ENCODE measurements at regions not wholly inside any gene's neighbourhood (a gene's known extent, or its start where the extent isn't known, plus 50 kb on each side); places are given as distances from the start of the nearest gene placed in this dataset.

GRCh38 chr6:169937389-169938261 is 186.2 kb downstream of the ERMARD start:
- TF ChIP-seq CTCF (IDR thresholded peaks at IDR 0.05): no peak
- TF ChIP-seq POLR2A (IDR thresholded peaks at IDR 0.05): no peak
